ENCODE measurements at regions not wholly inside any gene's neighbourhood (a gene's known extent, or its start where the extent isn't known, plus 50 kb on each side); places are given as distances from the start of the nearest gene placed in this dataset.

- no peak for DNase-seq (ENCODE audit: low spot score)
These were observed 269.3 kb downstream of the POU4F1 start for GRCh38 chr13:78334059-78334458.

GRCh38 chr13:78326633-78327032 lies 276.7 kb downstream of the POU4F1 start:
- DNase-seq (ENCODE audit: low spot score), result no peak

- no peak for DNase-seq (ENCODE audit: low spot score)
These were observed 277.8 kb downstream of the POU4F1 start for GRCh38 chr13:78325585-78325984.

GRCh38 chr13:78323848-78324247 lies 279.5 kb downstream of the POU4F1 start:
- DNase-seq (ENCODE audit: low spot score), result no peak

- no peak for DNase-seq (ENCODE audit: low spot score)
These were observed 280.3 kb downstream of the POU4F1 start for GRCh38 chr13:78323040-78323439.

- DNase-seq (ENCODE audit: low spot score), result no peak
These were observed 284.2 kb downstream of the POU4F1 start for GRCh38 chr13:78319101-78319627.

GRCh38 chr13:78317030-78317429 lies 286.3 kb downstream of the POU4F1 start:
- peak; percentile 30 for DNase-seq (ENCODE audit: low spot score)

- DNase-seq (ENCODE audit: low spot score), result no peak
These were observed 293.7 kb downstream of the POU4F1 start for GRCh38 chr13:78309497-78310180.

- DNase-seq (ENCODE audit: low spot score), result no peak
These were observed 296.7 kb downstream of the POU4F1 start for GRCh38 chr13:78306519-78307206.

- DNase-seq (ENCODE audit: low spot score), result no peak
These were observed 298.2 kb downstream of the POU4F1 start for GRCh38 chr13:78305171-78305570.

GRCh38 chr13:78299832-78300623 lies 303.3 kb downstream of the POU4F1 start:
- DNase-seq (ENCODE audit: low spot score), result no peak

GRCh38 chr13:78298657-78299056 lies 304.7 kb downstream of the POU4F1 start:
- no peak for DNase-seq (ENCODE audit: low spot score)

- no peak for DNase-seq (ENCODE audit: low spot score)
These were observed 316.6 kb downstream of the POU4F1 start for GRCh38 chr13:78286748-78287147.

GRCh38 chr13:78265098-78265497 lies 338.3 kb downstream of the POU4F1 start:
- no peak for DNase-seq (ENCODE audit: low spot score)

- DNase-seq (ENCODE audit: low spot score), result no peak
These were observed 339.7 kb upstream of the EDNRB start for GRCh38 chr13:78258304-78258703.

GRCh38 chr13:78256484-78256883 lies 337.9 kb upstream of the EDNRB start:
- DNase-seq (ENCODE audit: low spot score), result no peak

GRCh38 chr13:78254113-78254512 lies 335.5 kb upstream of the EDNRB start:
- DNase-seq (ENCODE audit: low spot score), result no peak

- no peak for DNase-seq (ENCODE audit: low spot score)
These were observed 328.7 kb upstream of the EDNRB start for GRCh38 chr13:78247362-78247761.

GRCh38 chr13:78241278-78241919 lies 322.8 kb upstream of the EDNRB start:
- peak; percentile 13 for DNase-seq (ENCODE audit: low spot score)

GRCh38 chr13:78239714-78240113 lies 321.1 kb upstream of the EDNRB start:
- DNase-seq (ENCODE audit: low spot score), result no peak

- no peak for DNase-seq (ENCODE audit: low spot score)
These were observed 320.3 kb upstream of the EDNRB start for GRCh38 chr13:78238911-78239310.

- DNase-seq (ENCODE audit: low spot score), result no peak
These were observed 310.3 kb upstream of the EDNRB start for GRCh38 chr13:78228940-78229339.

Measured in Ammon's horn (tissue), 1 donor.